Upper lobe of right lung (tissue), 1 donor: ENCODE measurements at regions not wholly inside any gene's neighbourhood (a gene's known extent, or its start where the extent isn't known, plus 50 kb on each side); places are given as distances from the start of the nearest gene placed in this dataset.

Experiments used
- ATAC-seq: fragments of 200-7000 bp; cut with Tn5 transposase; one replicate; pipeline ENCODE4 v1.9.1; 2020; ENCODE audit warnings: mild to moderate bottlenecking, moderate library complexity
- DNase-seq: peaks from one replicate; pipeline ENCODE4 v3.0.0-alpha.2; 2020
- H3K27ac ChIP-seq: fragments of 200-600 bp; one replicate; pipeline ENCODE4 v1.8.0; 2022
- H3K27me3 ChIP-seq: fragments of 200-600 bp; one replicate; pipeline ENCODE4 v1.8.0; 2022; ENCODE audit warnings: mild to moderate bottlenecking
- H3K36me3 ChIP-seq: fragments of 200-600 bp; one replicate; pipeline ENCODE4 v1.8.0; 2022
- H3K4me1 ChIP-seq: fragments of 200-600 bp; one replicate; pipeline ENCODE4 v1.8.0; 2022
- H3K4me3 ChIP-seq: fragments of 200-600 bp; one replicate; pipeline ENCODE4 v1.8.0; 2022; ENCODE audit warnings: mild to moderate bottlenecking
- H3K9me3 ChIP-seq: fragments of 200-600 bp; one replicate; pipeline ENCODE4 v1.8.0; 2022
- CTCF ChIP-seq: fragments of 200-600 bp; IDR thresholded peaks from one replicate; pipeline ENCODE4 v1.8.0; 2022; ENCODE audit warnings: antibody characterized with exemption
- intact Hi-C: fragments of 100-400 bp; cut with DNase I; formaldehyde crosslinking; loops from one replicate; pipeline ENCODE4 v1.11.0; 2022
- donor health status: DM: no; HTN: yes; CAD: no; lungs with severe emphysema.

GRCh38 chr5:3994628-3995027 is 399.0 kb downstream of the IRX1 start:
- Histone ChIP-seq H3K27me3 (no peaks in the 10 kb centered on the region), H3K27ac (no peak overlapping the region), H3K4me1 (peaks cover 3% of the 10 kb centered on the region), H3K36me3 (no peaks in the 10 kb centered on the region), H3K4me3 (no peak overlapping the region), H3K9me3 (no peaks in the 10 kb centered on the region)
- no peak for TF ChIP-seq CTCF
- intact Hi-C loops, result no loop called here
- DNase-seq, result no peak
- no peak for ATAC-seq

GRCh38 chr5:3995954-3996619 is 400.5 kb downstream of the IRX1 start:
- Histone ChIP-seq H3K4me3 (no peak overlapping the region), H3K9me3 (no peaks in the 10 kb centered on the region), H3K27me3 (no peaks in the 10 kb centered on the region), H3K4me1 (peaks cover 3% of the 10 kb centered on the region), H3K27ac (no peak overlapping the region), H3K36me3 (no peaks in the 10 kb centered on the region)
- no peak for TF ChIP-seq CTCF
- intact Hi-C loops, result no loop called here
- ATAC-seq (no peak), DNase-seq (no peak)

- ATAC-seq (no peak), DNase-seq (no peak)
- no peak overlapping the region for H3K27ac ChIP-seq
- TF ChIP-seq CTCF, result no peak
- H3K9me3 ChIP-seq, result no peaks in the 10 kb centered on the region
- H3K4me1 ChIP-seq, result peaks cover 3% of the 10 kb centered on the region
- H3K4me3 ChIP-seq, result no peak overlapping the region
- no peaks in the 10 kb centered on the region for H3K27me3 ChIP-seq
- H3K36me3 ChIP-seq, result no peaks in the 10 kb centered on the region
- intact Hi-C loops, result no loop called here
Observed at GRCh38 chr5:3996707-3997336, 401.2 kb downstream of the IRX1 start.

- no peak for TF ChIP-seq CTCF
Observed at GRCh38 chr5:3997670-3998069, 402.0 kb downstream of the IRX1 start.

GRCh38 chr5:3999929-4000328 is 404.3 kb downstream of the IRX1 start:
- H3K27ac ChIP-seq, result no peak overlapping the region
- no peak for TF ChIP-seq CTCF
- intact Hi-C loops, result no loop called here
- H3K9me3 ChIP-seq, result no peaks in the 10 kb centered on the region
- no peak for DNase-seq
- no peak for ATAC-seq
- no peaks in the 10 kb centered on the region for H3K27me3 ChIP-seq
- H3K36me3 ChIP-seq, result no peaks in the 10 kb centered on the region
- H3K4me3 ChIP-seq, result no peak overlapping the region
- H3K4me1 ChIP-seq, result no peaks in the 10 kb centered on the region

More at GRCh38 chr5:3997670-3998069, 402.0 kb downstream of the IRX1 start:
- H3K27ac ChIP-seq, result no peak overlapping the region
- no peaks in the 10 kb centered on the region for H3K9me3 ChIP-seq
- H3K4me1 ChIP-seq, result peaks cover 3% of the 10 kb centered on the region
- no peak overlapping the region for H3K4me3 ChIP-seq
- intact Hi-C loops, result no loop called here
- no peaks in the 10 kb centered on the region for H3K27me3 ChIP-seq
- H3K36me3 ChIP-seq, result no peaks in the 10 kb centered on the region
- ATAC-seq (no peak), DNase-seq (no peak)
